NCI-H1930 (cell line): ENCODE measurements at regions not wholly inside any gene's neighbourhood (a gene's known extent, or its start where the extent isn't known, plus 50 kb on each side); places are given as distances from the start of the nearest gene placed in this dataset.
A peak's percentile ranks its signal among the peaks of the same experiment; 100 is the strongest.

Source experiments
- DNase-seq, 2 experiments: peaks; one replicate each; lab custom pipeline; 2025; lab: John Stamatoyannopoulos, UW

DNA sequence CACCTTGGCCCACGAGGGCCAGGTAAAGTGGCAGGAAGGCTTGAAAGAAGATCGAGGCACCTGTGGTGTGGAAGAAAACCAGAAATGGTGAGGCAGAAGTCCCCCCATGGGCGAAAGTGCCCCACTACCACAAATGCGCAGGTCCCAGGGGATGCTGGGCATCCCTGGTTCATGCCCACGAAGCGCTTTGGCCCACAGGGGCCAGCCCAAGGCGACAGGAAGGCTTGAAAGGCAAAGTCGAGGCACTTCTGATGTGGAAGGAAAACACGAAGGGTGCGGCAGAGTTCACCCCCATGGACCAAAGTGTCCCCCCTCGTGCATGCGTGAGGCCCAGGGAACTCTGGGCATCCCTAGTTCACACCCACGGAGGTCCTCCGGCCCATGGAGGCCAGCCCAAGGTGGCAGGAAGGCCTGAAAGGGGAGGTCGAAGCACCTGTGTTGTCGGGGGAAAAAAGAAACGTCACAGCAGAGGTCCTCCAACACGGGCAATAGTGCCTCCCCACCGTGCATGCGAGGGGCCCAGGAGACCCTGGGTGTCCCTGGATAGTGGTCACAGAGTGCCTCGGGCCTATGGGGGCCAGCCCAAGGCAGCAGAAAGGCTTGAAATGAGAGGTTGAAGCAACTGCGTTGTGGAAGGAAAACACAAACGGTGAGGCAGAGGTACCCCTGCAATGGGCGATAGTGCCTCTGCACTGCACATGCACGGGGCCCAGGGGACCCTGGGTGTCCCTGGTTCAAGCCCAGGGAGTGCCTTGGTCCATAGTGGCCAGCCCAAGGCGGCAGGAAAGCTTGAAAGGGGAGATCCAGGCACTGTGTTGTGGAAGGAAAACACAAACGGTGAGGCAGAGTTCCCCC, 373.9 kb downstream of the ALG10 start:
- DNase-seq, result no peak

DNA sequence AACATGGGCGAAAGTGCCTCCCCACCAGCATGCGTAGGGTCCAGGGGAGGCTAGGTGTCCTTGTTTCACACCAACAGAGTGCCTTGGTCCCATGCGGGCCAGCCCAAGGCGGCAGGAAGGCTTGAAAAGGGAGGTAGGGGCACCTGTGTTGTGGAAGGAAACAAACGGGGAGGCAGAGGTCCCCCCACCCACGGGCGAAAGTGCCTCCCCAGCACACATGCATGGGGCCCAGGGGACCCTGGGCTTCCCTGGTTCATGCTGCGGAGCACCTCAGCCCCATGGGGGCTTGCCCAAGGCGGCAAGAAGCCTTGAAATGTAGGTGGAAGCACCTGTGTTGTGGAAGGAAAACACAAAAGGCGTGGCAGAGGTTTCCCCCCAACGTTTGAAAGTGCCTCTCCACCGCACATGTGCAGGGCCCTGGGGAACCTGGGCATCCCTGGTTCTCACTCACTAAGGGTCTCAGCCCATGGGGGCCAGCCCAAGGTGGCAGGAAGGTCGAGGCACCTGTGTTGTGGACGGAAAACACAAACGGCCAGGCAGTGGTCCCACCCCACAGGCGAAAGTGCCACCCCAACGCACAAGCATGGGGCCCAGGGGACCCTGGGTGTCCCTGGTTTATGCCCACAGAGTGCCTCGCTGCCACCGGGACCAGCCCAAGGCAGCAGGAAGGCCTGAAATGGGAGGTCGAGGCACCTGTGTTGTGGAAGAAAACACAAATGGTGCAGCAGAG, 374.7 kb downstream of the ALG10 start:
- DNase-seq, result no peak

DNA sequence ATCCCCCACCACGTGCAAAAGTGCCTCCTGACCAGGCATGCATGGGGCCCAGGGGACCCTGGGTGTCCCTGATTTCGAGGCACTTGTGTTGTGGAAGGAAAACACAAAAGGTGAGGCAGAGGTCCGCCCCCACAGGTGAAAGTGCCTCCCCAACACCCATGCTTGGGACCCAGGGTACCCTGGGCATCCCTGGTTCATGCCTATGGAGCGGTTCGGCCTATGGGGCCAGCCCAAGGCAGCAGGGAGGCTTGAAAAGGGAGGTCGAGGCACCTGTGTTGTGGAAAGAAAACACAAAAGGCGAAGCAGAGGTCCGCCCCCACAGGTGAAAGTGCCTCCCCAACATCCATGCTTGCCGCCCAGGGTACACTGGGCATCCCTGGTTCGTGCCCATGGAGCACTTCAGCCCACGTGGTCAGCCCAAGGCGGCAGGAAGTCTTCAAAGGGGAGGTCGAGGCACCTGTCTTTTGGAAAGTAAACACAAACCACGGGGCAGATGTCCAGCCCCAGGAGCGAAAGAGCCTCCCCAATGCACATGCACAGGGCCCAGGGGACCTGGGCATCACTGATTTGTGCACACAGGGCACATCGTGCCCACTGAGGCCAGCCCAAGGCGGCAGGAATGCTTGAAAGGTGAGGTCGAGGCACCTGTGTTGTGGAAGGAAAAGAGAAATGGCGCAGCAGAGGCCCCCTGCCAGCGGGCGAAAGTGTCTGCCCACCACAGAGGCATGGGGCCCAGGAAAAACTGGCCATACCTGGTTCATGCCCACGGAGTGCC, 375.5 kb downstream of the ALG10 start:
- DNase-seq, result no peak

DNA sequence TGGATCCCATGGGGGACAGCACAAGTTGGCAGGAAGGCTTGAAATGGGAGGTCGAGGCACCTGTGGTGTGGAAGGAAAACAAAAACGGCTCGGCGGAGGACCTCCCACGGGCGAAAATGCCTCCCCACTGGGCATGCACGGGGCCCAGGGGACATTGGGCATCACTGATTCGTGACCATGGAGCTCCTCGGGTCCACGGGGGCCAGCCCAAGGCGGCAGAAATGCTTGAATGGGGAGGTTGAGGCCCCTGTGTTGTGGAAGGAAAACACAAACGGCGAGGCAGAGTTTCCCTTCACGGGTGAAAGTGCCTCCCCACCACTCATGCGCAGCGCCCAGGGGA, 376.0 kb downstream of the ALG10 start:
- DNase-seq, result no peak

DNA sequence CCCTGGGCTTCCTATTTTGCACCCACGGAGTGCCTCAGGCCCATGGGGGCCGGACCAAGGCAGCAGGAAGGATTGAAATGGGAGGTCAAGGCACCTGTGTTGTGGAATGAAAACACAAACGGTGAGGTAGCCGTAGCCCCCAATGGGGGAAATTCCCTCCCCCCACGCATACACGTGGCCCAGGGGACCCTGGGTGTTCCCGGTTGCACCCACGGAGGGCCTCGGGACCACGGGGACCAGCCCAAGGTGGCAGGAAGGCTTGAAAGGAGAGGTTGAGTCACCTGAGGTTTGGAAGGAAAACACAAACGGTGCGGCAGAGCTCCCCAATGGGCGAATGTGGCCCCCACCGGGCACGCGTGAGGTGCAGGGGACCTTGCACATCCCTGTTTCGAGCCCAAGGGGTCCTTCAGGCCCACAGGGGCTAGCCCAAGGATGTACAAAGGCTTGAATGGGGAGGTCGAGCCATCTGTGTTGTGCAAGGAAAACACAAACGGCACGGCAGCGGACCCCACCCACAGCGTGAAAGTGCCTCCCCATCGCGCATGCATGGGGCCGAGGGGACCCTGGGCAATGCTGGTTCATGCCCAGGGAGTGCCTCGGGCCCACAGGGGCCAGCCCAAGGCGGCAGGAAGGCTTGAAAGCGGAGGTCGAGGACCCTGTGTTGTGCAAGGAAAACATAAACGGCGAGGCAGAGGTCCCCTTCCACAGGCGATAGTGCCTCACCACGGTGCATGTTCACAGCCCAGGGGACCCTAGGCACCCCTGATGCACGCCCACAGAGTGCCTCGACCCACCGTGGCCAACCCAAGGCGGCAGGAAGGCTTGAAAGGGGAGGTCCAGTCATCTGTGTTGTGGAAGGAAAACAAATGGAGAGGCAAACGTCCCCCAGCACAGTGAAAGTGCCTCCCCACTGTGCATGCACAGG, 376.7 kb downstream of the ALG10 start:
- no peak for DNase-seq

DNA sequence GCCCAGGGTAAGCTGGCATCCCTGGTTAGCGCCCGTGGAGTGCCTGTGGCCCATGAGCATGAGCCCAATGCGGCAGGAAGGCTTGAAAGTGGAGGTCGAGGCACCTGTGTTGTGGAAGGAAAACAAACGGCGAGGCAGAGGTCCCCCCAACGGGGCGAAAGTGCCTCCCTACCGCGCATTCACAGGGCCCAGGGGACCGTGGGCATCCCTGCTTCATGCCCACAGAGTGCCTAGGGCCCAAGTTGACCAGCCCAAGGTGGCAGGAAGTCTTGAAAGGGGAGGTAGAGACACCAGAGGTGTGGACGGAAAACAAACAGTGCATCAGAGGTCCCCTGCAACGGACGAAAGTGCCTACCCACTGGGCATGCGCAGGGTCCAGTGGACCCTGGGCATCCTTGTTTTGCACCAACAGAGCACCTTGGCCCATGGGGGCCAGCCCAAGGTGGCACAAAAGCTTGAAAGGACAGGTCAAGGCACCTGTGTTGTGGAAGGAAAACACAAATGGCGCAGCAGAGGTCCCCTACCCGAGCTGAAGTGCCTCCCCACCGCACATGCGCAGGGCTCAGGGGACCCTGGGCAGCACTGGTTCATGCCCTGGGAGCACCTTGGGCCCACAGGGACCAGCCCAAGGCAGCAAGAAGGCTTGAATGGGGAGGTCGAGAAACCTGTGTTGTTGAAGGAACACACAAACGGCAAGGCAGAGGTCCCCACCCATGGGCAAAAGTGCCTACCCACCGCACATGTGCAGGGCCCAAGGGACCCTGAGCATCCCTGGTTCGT, 377.5 kb downstream of the ALG10 start:
- DNase-seq, result no peak

DNA sequence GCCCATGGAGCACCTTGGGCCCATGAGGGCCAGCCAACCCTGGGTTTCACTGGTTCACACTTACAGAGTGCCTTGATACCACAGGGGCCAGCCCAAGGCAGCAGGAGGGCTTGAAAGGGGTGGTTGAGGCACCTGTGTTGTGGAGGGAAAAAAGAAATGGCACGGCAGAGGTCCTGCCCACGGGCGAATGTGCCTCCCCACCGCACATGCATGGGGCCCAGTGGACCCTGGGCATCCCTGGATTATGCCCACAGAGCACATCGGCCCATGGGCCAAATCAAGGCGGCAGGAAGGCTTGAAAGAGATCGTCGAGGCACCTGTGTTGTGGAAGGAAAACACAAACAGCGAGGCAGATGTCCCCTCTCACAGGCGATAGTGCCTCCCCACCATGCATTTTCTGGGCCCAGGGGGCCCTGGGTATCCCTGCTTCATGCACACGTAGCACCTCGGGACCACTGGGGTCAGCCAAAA, 378.1 kb downstream of the ALG10 start:
- no peak for DNase-seq

DNA sequence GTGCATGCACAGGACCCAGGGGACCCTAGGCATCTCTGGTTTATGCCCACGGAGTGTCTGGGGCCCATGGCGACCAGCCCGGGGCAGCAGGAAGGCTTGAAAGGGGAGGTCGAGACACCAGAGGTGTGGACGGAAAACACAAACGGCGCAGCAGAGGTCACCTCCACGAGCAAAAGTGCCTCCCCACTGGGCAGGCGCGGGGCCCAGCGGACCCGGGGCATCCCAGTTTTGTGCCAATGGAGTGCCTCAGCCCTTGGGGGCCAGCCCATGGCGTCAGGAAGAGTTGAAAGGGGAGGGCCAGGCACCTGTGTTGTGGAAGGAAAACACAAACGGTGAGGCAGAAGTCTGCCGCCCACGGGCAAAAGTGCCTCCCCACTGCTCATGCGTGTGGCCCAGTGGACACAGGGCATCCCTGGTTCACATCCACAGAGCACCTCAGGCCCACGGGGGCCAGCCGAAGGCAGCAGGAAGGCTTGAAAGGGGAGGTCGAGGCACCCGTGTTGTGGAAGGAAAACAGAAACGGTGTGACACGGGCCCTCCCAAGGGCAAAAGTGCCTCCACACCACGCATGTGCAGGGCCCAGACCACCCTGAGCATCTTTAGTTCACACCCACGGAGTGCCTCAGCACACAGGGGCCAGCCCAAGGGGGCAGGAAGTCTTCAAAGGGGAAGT, 378.8 kb downstream of the ALG10 start:
- no peak for DNase-seq

DNA sequence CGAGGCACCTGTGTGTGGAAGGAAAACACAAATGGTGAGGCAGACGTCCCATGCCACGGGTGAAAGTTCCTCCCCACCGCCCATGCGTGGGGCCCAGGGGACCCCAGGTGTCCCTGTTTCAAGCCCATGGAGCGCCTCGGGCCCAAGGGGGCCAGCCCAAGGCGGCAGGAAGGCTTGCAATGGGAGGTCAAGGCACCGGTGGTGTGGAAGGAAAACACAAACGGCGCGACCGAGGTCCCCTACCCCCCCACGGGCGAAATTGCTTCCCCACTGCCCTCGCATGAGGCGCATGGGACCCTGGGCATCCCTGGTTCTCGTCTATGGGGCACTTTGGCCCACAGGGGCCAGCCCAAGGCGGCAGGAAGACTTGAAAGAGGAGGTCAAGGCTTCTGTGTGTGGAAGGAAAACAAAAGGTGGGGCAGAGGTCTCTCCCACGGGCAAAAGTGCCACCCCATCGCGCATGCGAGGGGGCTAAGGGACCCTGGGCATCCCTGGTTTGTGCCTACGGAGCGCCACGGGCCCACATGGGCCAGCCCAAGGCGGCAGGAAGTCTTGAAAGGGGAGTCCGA, 379.4 kb downstream of the ALG10 start:
- DNase-seq, result no peak

DNA sequence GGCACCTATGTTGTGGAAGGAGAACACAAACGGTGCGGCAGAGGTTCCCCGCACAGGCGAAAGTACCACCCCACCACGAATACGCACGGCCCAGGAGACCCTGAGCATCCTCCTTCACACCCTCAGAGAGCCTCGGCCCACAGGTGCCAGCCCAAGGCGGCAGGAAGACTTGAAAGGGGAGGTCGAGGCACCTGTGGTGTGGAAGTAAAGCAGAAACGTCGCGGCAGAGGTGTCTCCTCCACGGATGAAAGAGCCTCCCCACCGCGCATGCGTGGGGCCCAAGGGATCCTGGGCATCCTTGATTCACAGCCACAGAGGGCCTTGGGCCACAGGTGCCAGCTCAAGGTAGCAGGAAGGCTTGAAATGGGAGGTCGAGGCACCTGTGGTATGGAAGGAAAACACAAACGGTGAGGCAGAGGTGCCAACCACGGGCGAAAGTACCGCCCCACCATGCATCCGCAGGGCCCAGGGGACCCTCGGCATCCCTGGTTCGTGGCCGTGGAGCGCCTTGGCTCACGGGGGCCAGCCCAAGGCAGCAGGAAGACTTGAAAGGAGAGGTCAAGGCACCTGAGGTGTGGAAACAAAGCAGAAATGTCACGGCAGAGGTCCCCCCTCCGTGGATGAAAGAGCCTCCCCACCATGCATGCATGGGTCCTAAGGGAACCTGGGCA, 380.1 kb downstream of the ALG10 start:
- DNase-seq, result peak in 1 of 2 experiments; percentile 10

DNA sequence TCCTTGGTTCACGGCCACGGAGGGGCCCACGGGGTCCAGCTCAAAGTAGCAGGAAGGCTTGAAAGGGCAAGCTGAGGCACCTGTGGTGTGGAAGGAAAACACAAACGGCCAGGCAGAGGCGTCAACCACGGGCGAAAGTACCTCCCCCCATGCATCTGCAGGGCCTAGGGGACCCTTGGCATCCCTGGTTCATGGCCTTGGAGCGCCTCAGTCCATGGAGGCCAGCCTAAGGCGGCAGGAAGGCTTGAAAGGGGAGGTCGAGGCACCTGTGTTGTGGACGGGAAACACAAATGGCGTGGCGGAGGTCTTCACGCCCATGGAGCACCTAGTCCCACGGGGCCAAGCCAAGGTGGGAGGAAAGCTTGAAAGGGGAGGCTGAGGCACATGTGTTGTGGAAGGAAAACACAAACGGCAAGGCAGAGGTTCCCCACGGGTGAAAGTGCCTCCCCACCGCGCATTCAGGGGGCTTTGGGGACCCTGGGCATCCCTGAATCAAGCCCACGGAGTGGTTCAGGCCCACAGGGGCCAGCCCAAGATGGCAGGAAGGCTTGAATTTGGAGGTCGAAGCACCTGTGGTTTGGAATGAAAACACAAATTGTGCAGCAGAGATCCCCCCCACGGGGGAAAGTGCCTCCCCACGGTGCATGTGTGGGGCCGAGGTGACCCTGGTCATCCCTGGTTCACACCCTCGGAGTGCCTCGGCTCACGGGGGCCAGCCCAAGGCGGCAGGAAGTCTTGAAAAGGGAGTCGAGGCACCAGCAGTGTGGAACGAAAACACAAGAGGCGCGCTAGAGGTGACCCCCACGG, 380.8 kb downstream of the ALG10 start:
- no peak for DNase-seq

DNA sequence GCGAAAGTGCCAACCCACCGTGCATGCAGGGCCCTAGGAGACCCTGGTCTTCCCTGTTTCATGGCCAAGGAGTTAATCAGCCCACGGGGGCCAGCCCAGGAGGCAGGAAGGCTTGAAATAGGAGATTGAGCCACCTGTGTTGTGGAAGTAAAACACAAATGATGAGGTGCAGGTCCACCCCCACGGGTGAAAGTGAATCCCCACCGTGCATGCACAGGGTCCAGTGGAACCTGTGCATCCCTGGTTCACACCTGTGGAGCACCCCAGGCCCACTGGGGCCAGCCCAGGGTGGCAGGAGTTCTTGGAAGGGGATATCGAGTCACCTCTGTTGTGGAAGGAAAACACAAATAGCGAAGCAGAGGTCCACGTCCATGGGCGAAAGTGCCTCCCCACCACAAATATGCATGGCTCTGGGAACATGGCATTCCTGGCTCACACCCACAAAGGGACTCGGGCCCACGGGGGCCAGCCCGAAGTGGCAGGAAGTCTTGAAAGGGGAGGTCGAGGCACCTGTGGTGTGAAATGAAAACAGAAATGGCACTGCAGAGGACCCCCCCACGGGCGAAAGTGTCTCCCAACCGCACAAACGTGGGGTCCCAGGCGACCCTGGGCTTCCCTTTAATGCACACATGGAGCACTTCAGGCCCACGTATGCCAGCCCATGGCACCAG, 381.5 kb downstream of the ALG10 start:
- DNase-seq, result no peak

DNA sequence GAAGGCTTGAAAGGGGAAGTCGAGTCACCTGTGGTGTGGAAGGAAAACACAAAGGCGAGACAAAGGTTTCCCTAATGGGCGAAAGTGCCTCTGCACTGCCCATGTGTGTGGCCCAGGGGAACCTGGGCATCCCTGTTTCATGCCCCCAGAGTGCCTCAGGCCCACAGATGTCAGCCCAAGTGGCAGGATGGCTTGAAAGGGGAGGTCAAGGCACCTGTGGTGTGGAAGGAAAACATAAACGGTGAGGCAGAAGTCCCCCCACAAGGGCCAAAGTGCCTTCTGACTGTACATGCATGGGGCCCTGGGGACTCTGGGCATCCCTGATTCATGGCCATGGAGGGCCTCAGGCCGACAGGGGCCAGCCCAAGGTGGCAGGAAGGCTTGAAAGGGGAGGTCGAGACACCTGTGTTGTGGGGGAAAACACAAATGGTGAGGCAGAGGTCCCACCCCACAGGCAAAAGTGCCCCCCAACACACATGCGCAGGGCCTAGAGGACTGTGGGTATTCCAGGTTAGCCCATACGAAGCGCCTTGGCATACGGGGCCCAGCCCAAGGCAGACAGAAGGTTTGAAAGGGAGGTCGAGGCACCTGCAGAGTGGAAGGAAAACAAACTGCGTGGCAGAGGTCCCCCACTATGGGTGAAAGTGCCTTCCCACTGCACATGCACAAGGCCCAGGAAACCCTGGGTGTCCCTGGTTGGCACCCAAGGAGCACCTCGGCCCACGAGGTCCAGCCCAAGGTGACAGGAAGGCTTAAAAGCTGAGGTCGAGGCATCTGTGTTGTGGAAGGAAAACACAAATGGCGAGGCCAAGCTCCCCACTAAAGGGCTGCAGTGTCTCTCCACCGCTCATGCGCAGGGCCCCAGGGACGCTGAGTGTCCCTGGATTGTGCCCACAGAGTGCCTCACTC, 382.3 kb downstream of the ALG10 start:
- DNase-seq, result no peak

DNA sequence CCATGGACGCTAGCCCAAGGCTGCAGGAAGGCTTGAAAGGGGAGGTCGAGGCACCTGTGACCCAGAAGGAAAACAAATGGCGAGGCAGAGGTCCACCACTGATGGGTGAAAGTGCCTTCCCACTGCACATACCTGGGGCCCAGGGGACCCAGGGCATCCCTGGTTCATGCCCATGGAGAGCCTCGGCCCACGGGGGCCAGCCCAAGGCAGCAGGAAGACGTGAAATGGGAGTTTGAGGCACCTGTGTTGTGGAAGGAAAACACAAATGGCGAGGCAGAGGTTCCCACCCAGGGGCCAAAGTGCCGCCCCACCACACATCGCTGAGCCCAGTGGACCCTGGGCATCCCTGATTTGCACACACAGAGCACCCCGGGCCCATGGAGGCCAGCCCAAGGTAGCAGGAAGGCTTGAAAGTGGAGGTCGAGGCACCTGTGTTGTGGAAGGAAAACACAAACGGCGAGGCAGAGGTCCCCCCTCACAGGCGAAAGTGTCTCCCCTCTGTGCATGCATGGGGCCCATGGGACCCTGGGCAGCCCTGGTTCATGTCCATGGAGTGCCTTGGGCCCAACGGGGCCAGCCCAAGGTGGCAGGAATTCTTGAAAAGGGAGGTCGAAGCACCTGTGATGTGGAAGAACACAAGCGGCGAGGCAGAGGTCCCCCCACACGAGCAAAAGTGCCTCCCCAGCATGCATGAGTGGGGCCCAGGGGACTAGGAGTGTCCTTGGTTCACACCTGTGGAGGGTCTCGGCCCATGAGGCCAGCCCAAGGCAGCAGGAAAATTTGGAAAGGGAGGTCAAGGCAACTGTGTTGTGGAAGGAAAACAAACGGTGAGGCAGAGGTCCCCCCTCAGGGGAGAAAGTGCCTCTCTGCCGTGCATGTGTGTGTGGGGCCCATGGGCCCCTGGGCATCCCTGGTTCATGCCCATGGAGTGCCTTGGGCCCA, 383.3 kb downstream of the ALG10 start:
- no peak for DNase-seq

DNA sequence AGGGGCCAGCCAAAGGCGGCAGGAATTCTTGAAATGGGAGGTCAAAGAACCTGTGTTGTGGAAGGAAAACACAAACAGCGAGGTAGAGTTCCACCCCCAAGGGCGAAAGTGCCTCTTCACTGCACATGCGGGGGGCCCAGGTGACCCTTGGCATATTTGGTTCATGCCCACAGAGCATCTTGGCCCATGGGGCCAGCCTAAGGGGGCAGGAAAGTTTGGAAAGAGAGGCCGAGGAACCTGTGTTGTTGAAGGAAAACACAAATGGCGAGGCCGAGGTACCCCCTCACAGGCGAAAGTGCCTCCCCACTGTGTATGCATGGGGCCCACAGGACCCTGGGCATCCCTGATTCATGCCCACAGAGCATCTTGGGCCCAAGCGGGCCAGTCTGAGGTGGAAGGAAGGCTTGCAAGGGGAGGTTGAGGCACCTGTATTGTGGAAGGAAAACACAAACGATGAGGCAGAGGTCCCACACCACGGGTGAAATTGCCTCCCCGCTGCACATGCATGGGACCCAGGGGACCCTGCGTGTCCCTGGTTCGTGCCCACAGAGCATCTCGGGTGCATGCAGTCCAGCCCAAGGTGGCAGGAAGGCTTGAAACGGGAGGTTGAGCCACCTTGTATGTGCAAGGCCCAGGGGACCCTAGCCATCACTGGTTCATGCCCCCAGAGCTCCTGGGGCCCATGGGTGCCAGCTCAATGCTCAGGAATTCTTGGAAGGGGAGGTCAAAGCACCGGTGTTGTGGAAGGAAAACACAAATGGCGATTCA, 384.1 kb downstream of the ALG10 start:
- DNase-seq, result no peak
